GM12878 (cell line): ENCODE measurements at regions not wholly inside any gene's neighbourhood (a gene's known extent, or its start where the extent isn't known, plus 50 kb on each side); places are given as distances from the start of the nearest gene placed in this dataset.

Experiments used
- ESRRA ChIP-seq: IDR thresholded peaks from 2 replicates; pipeline ENCODE4 v1.6.1; 2012; ENCODE audit warnings: mild to moderate bottlenecking, low read length, improper control_type of control experiment
- NFIC ChIP-seq: IDR thresholded peaks from 2 replicates; pipeline ENCODE4 v1.6.1; 2012; ENCODE audit warnings: low read depth, mild to moderate bottlenecking, inconsistent platforms, low read length, moderate library complexity

DNA sequence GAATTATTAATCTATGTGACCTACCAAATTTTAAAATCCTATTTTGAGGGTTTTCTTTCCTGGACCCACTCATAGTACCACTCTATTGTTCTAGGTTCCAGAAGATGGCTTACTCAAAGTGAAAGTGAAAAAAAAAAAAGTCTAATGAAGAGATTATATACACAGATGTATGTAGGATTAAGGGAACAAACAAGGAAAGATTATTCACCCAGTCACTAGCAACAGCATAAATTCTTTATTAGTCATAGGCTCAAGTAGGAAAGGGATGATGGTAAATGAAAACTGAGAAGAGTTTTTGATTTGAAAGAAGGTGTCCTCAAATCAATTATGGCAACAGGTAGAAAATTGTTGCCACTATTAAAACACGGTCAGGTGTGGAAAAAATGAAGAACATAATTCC lies 923.7 kb downstream of the TBC1D32 start:
- no peak for TF ChIP-seq ESRRA
- TF ChIP-seq NFIC: no peak
